CD4-positive, alpha-beta T cell treated with Interleukin-21 for 1 hour (primary cell): ENCODE measurements at regions not wholly inside any gene's neighbourhood (a gene's known extent, or its start where the extent isn't known, plus 50 kb on each side); places are given as distances from the start of the nearest gene placed in this dataset.
A peak's percentile ranks its signal among the peaks of the same experiment; 100 is the strongest.

Experiments
- DNase-seq: peaks from one replicate; pipeline ENCODE4 v3.0.0-alpha.2; 2020

DNA sequence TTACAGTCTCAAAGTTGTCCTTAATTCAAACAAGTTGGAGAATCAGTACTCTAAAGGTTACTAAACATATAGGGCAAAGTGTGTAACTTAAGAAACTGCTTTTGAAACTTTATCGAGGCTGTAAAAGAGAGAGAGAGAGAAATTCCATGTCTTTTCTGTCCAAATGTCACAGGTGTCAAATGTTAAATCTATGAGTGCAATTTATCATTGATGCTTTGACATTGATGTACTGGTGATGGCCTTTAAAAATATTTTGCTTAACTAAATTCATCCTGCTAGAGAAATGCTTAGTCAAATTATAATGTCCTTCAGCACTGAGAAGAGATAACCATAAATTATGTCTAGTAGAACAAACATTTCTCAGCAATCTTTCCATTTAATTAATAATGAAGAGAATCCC is 1602.1 kb upstream of the TMEFF2 start:
- no peak for DNase-seq

DNA sequence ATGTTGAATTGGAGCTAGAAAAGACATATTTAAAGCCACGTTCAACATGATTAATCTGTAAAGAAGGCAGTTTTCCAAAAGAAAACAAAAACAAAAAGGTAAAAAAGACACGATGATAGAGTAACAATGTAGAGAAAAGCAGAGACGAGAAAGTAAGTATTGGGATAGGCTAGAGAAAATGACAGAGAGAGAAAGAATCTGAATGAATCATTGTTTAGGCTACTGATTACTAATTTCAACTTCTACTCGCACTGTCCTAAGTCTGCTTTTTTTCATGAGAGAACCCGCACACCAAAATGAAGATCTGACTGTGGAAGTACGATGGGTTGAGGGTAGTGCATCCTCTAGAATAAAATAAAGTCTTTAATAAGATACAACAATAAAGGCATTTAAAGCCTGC is 1599.2 kb upstream of the TMEFF2 start:
- no peak for DNase-seq

DNA sequence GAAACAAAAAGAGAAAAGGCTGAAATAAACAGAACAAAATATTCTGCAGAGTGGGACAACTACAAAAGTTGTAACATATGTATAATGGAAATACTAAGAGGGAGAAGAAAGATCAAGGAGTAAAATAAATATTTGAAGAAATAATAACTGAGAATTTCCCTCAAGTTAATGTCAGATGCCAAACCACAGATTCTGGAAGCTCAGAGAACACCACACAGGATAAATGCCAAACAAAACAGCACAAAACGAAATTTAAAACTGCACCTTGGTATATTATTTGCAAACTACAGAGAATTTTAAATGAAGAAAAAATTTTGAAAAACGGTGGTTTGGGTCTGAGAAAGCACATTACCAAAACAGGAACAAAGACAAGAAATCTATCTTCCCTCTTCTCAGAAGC is 1588.9 kb upstream of the TMEFF2 start:
- no peak for DNase-seq

- DNase-seq: no peak
These were observed 1583.6 kb upstream of the TMEFF2 start for GRCh38 chr2:193778293-193778692.

GRCh38 chr2:193776988-193777387 is 1582.3 kb upstream of the TMEFF2 start:
- DNase-seq: no peak

- no peak for DNase-seq
These were observed 1579.4 kb upstream of the TMEFF2 start for GRCh38 chr2:193774166-193774565.

- DNase-seq: no peak
These were observed 1556.6 kb upstream of the TMEFF2 start for GRCh38 chr2:193751299-193751698.

GRCh38 chr2:193749485-193749884 is 1554.8 kb upstream of the TMEFF2 start:
- no peak for DNase-seq

DNA sequence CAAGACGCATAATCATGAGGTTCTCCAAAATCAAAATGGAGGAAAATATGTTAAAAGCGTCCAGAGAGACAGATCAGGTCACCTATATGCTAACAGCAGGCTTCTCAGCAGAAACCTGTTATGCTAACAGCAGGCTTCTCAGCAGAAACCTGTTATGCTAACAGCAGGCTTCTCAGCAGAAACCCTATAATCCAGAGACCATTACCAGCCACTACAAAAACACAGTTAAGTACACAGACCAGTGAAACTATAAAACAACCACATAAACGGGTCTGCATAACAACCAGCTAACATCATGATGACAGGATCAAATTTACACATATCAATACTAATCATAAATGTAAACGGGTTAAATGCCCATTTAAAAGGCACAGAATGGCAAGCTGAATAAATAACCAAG is 1548.4 kb upstream of the TMEFF2 start:
- DNase-seq: no peak

- no peak for DNase-seq
These were observed 1544.2 kb upstream of the TMEFF2 start for GRCh38 chr2:193738892-193739291.

- no peak for DNase-seq
These were observed 1518.2 kb upstream of the TMEFF2 start for GRCh38 chr2:193712912-193713311.

DNA sequence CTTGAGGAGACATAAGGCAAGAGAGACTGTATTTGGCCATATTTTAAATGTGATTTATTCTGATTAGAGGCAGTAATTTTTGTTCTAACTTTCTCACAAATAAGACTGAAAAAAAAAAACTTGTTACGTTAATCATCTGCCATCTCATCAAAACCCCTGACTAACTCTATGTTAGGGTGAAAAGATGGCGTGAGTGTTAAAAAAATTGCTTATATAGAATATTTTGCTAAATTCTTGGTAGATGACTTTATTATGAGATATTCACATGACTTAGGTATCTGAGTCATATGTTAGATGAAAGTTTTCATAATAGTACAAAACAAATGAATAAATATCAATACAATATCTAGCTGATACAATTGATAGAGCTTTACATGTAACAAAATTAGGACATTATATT is 1508.7 kb upstream of the TMEFF2 start:
- no peak for DNase-seq

DNA sequence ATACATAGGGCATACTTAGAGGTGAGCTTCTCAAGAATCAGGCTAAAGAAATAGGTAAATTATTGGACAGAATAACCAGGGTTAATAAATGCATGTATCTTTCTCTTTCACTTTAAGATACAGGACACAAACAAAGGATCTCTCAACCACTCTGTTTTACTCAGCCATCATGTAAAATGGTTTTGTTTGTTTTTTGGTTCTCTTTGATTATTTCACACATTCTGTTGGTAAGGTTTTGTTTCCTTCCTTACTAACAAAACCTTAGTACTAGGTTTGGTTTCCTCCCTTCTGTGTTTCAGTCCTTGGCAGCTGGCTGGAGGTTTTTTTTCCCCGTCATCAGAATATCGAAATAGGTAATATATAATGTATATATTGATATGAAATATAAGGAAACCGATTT is 1506.8 kb upstream of the TMEFF2 start:
- no peak for DNase-seq

DNA sequence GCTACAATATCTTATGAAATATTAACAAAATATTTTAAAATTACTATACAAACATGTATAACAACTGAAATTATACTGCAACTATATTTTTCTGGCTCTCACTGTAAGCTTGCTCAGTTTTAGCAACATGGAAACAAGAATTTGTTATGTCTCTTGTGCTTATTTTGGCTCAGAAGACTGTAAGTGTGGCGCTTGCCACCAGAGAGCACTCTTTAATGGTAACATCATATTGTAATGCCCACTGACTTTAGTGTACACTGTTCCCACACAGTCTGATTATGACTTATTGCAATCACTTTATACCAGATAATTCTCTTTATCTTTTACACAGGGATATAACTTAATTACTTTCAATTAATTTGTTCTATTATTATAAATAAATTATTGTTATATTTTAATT is 1500.6 kb upstream of the TMEFF2 start:
- DNase-seq: no peak

GRCh38 chr2:193693758-193694157 is 1499.0 kb upstream of the TMEFF2 start:
- DNase-seq: no peak

DNA sequence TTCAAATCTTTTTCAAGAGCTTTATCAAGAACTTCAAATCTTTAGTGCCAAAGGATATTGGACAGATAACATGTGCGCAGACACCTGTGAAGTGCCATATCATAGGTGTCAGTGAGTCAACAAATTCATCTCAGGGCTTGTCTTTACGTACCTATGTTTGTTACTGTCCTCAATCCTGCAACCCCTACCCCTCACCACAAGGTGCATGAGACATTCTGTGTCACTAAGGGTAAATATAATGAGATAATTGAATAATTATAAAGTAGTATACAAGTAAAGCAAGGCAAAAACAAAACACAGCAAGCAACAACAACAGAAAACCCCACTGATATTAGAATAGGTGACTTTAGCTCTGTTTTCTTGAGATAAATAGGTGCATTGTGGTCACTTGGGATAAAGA is 1495.8 kb upstream of the TMEFF2 start:
- no peak for DNase-seq

DNA sequence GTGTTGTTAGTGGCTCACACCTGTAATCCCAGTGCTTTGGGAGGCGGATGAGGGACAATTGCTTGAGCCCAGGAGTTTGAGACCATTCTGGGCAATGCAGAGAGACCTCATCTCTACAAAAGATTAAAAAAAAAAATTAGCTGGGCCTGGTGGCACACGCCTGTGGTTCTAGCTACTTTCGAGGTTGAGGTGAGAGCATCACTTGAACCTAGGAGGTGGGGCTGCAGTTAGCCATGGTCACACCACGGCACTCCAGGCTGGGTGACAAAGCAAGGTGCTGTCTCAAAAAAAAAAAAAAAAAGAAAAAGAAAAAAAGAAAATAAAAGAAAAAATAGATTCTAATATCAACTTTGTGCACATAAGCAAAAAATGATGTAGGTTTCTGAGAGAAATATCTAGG is 1492.5 kb upstream of the TMEFF2 start:
- DNase-seq: no peak

- DNase-seq: no peak
These were observed 1485.1 kb upstream of the TMEFF2 start for GRCh38 chr2:193679847-193680246.

GRCh38 chr2:193670478-193670877 is 1475.7 kb upstream of the TMEFF2 start:
- no peak for DNase-seq

DNA sequence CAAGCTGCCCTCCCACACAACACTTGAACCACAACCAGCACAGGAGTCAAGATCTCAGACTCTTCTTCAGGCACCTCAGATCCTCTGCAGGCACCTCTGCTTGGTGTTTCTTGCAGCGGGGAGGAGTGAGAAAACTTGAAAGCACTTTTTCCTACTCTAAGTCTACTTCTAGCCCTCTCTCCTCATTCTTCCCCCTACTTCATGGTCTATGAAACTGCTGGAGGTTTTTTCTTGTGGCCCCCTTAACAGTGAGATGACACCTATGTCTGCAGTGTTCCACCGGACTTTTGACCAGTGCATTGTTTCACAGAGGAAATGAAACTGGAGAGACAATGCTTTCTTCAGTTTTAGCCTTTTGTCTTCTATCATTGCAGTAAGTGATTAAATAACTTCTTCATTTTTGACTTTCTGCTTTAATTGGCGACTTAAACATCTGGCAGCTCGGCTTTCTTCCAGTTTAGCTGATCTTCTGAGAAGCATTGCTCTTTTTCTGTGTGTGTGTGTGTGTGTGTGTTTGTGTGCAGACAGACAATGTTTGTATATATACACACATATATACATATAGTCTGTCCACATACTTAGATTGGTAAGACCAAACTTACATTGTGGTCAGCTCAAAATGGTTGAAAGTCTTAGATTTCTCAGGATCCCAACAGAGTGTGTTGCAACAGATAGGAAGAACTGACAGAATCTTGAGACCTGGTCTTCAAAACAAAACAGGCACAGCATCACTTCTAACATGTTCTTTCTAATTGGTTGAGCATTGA is 1474.0 kb upstream of the TMEFF2 start:
- no peak for DNase-seq

GRCh38 chr2:193627927-193628272 is 1433.2 kb upstream of the TMEFF2 start:
- DNase-seq: no peak

DNA sequence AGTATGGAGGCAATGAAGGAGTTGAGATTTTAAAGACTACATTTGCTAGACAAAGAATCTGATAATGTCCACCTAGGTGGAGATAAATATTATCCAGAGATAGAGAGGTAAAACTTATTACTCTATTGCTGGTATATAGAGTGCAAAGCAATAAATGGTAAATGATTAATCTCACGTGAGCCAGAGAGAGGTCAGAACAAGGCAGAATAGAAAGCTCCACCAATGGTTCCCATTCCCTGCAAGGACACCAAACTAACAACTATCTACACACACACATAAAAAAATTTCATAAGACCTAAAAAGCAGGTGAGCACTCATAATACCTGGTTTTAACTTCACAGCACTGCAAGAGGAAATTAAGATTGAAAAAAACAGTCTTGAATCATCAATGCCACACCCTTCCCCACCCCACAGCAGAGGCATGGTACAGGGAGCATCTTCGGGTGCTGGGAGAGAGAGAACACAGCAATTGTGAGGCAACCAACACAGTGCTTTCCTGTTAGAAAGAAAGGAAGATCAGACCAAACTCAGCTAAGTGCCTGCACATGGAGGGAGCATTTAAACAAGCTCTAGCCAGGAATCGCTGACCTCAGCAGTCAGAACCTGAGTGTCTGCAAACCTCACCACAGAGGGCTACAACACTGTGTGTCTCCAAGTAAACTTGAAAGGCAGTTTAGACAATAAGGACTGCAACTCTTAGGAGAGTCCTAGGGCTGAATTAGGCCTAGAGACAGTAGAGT is 1432.6 kb upstream of the TMEFF2 start:
- DNase-seq: no peak

DNA sequence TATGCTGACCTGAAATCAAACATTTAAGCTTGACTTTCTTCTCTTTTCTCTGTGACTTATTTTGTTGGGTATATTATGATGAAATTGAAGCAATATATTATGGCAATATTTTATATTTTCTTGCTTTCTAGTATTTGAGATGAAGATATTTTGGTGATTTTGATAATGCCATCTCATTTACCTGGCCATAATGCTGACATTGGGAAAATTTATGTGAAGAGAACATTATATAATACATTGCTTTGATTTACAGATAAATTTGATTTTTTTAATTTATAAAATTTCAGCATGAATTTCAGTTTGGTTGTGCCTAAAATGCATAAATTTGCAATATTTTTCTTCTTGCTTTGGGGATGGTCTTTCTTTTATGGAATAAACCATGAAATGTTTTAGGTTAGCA is 1413.7 kb upstream of the TMEFF2 start:
- DNase-seq: no peak

GRCh38 chr2:193590831-193591230 is 1396.1 kb upstream of the TMEFF2 start:
- no peak for DNase-seq

DNA sequence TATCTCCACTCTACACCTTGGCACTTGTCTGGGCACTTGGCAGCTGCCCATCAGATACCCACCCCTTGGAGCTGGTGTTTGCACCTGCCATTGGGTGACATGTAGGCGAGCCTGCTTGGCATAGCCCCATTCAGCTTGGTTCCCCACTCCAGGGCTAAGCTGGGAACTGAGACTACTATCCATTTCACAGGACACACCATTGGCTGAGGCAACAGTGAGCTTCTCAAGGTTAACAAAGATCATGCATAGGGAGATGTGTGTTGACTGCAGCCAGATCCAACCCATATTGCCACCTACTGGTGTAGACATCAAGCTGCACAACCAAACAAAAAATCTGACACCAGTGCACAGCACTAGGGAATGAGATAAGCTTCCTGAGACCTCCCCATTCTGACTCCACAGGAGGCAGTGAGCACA is 1389.8 kb upstream of the TMEFF2 start:
- peak; percentile 2 for DNase-seq
